Hepatocyte (in vitro differentiated cells): ENCODE measurements at regions not wholly inside any gene's neighbourhood (a gene's known extent, or its start where the extent isn't known, plus 50 kb on each side); places are given as distances from the start of the nearest gene placed in this dataset.

ENCODE experiments used
- DNase-seq: peaks from one replicate; pipeline ENCODE4 v3.0.0-alpha.2; 2016; ENCODE audit warnings: low spot score
- H2AFZ ChIP-seq: fragments of 200-600 bp; sonication (generic); 2 replicates; pipeline ENCODE4 v1.6.0; 2016; ENCODE audit warnings: antibody characterized with exemption, mild to moderate bottlenecking
- H3K27ac ChIP-seq: fragments of 200-600 bp; sonication (generic); 2 replicates; pipeline ENCODE4 v1.5.1; 2016; ENCODE audit warnings: mild to moderate bottlenecking
- H3K27me3 ChIP-seq: fragments of 200-600 bp; sonication (generic); 2 replicates; pipeline ENCODE4 v1.6.1; 2016
- H3K36me3 ChIP-seq: fragments of 200-600 bp; sonication (generic); replicated peaks from 2 replicates; pipeline ENCODE4 v1.5.1; 2016; ENCODE audit warnings: low read depth; ENCODE audit not compliant: insufficient read depth
- H3K4me1 ChIP-seq: fragments of 200-600 bp; sonication (generic); 2 replicates; pipeline ENCODE4 v1.5.1; 2016; ENCODE audit warnings: mild to moderate bottlenecking, moderate library complexity; ENCODE audit not compliant: insufficient read depth
- H3K4me2 ChIP-seq: fragments of 200-600 bp; sonication (generic); 2 replicates; pipeline ENCODE4 v1.6.0; 2016
- H3K4me3 ChIP-seq: fragments of 200-600 bp; sonication (generic); 2 replicates; pipeline ENCODE4 v1.5.1; 2016; ENCODE audit warnings: mild to moderate bottlenecking
- H3K79me2 ChIP-seq: fragments of 200-600 bp; sonication (generic); 2 replicates; pipeline ENCODE4 v1.6.0; 2017; ENCODE audit warnings: mild to moderate bottlenecking
- H3K9me2 ChIP-seq: fragments of 200-600 bp; sonication (generic); replicated peaks from 2 replicates; pipeline ENCODE4 v1.6.0; 2017; ENCODE audit warnings: mild to moderate bottlenecking; ENCODE audit not compliant: insufficient read depth
- H3K9me3 ChIP-seq: fragments of 200-600 bp; sonication (generic); 2 replicates; pipeline ENCODE4 v1.5.1; 2016; ENCODE audit warnings: low read depth, mild to moderate bottlenecking
- H4K20me1 ChIP-seq: fragments of 200-600 bp; sonication (generic); 2 replicates; pipeline ENCODE4 v1.6.0; 2016; ENCODE audit warnings: mild to moderate bottlenecking; ENCODE audit not compliant: insufficient read depth, poor library complexity, severe bottlenecking
- EZH2 ChIP-seq: fragments of 200-600 bp; sonication (generic); IDR thresholded peaks from 2 replicates; pipeline ENCODE4 v1.6.1; 2016; ENCODE audit warnings: antibody characterized with exemption, mild to moderate bottlenecking, borderline replicate concordance
- EZH2phosphoT487 ChIP-seq: fragments of 200-600 bp; sonication (generic); IDR thresholded peaks from one replicate; pipeline ENCODE4 v1.6.1; 2018; ENCODE audit warnings: antibody characterized with exemption, mild to moderate bottlenecking, low read depth, moderate library complexity; ENCODE audit not compliant: unreplicated experiment, severe bottlenecking
- WGBS: methylation state at CpG from one replicate; pipeline ENCODE4 v1.1.6; 2016; ENCODE audit warnings: low lambda C conversion rate; ENCODE audit errors: missing lambda C conversion rate; 5-methylcytosine and 5-hydroxymethylcytosine counted together
- TF ChIP-seq, protein P1 (sequence below): fragments of 200-600 bp; sonication (generic); IDR thresholded peaks from 2 replicates; pipeline ENCODE4 v1.5.1; 2016; ENCODE audit warnings: antibody characterized with exemption, mild to moderate bottlenecking; ENCODE audit not compliant: poor library complexity

GRCh38 chr13:30850204-30850866, 55.7 kb upstream of the MEDAG start:
- no peak for DNase-seq
- no peak overlapping the region for H3K4me3 ChIP-seq
- no peaks in the 10 kb centered on the region for H3K9me3 ChIP-seq
- H3K4me2 ChIP-seq = no peak overlapping the region
- no peaks in the 10 kb centered on the region for H3K36me3 ChIP-seq
- H4K20me1 ChIP-seq = no peaks in the 10 kb centered on the region
- H3K9me2 ChIP-seq = no peaks in the 10 kb centered on the region
- TF ChIP-seq, protein P1, sequence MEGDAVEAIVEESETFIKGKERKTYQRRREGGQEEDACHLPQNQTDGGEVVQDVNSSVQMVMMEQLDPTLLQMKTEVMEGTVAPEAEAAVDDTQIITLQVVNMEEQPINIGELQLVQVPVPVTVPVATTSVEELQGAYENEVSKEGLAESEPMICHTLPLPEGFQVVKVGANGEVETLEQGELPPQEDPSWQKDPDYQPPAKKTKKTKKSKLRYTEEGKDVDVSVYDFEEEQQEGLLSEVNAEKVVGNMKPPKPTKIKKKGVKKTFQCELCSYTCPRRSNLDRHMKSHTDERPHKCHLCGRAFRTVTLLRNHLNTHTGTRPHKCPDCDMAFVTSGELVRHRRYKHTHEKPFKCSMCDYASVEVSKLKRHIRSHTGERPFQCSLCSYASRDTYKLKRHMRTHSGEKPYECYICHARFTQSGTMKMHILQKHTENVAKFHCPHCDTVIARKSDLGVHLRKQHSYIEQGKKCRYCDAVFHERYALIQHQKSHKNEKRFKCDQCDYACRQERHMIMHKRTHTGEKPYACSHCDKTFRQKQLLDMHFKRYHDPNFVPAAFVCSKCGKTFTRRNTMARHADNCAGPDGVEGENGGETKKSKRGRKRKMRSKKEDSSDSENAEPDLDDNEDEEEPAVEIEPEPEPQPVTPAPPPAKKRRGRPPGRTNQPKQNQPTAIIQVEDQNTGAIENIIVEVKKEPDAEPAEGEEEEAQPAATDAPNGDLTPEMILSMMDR = no peak
- TF ChIP-seq EZH2 (no peak), EZH2phosphoT487 (no peak)
- 79% methylated on average over 2 of the region's 2 CpGs for WGBS
- H3K27ac ChIP-seq = no peak overlapping the region
- peaks cover under 1% of the 10 kb centered on the region for H3K4me1 ChIP-seq
- no peaks in the 10 kb centered on the region for H3K79me2 ChIP-seq
- no peak overlapping the region for H2AFZ ChIP-seq
- H3K27me3 ChIP-seq = no peaks in the 10 kb centered on the region

- no peaks in the 10 kb centered on the region for H4K20me1 ChIP-seq
- H3K4me1 ChIP-seq = peaks cover 6% of the 10 kb centered on the region
- no peaks in the 10 kb centered on the region for H3K79me2 ChIP-seq
- H3K9me2 ChIP-seq = no peaks in the 10 kb centered on the region
- no peaks in the 10 kb centered on the region for H3K9me3 ChIP-seq
- H3K27me3 ChIP-seq = no peaks in the 10 kb centered on the region
- H3K4me2 ChIP-seq = no peak overlapping the region
- H3K36me3 ChIP-seq = no peaks in the 10 kb centered on the region
- no peak for TF ChIP-seq EZH2phosphoT487
- no peak for TF ChIP-seq EZH2
- TF ChIP-seq, protein P1 = no peak
- no peak overlapping the region for H2AFZ ChIP-seq
- no peak overlapping the region for H3K4me3 ChIP-seq
- H3K27ac ChIP-seq = no peak overlapping the region
- no peak for DNase-seq
Measured at GRCh38 chr13:30850867-30851211, 55.2 kb upstream of the MEDAG start.

DNA sequence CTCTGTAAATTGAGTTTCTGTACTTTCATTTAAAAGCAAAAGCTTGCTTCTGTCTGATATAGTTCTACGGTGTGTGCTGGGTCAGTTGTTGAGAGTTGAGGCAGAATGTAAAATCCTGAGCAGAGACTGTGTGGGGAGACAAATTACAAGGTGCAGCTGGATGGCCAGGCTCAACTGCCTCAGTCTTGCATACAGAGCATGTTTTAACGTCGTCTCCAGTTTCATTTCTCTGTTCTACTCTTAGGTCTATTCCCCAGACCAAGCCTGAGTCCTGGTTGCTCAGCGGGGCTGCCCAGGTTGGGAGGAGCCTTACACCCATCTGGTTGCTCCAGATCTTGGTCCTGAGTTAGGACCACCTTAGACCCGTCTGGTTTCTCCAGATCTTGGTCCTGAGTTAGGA, 54.4 kb upstream of the MEDAG start:
- Histone ChIP-seq H3K36me3 (no peaks in the 10 kb centered on the region), H4K20me1 (no peaks in the 10 kb centered on the region), H3K79me2 (no peaks in the 10 kb centered on the region), H3K4me1 (peaks cover 14% of the 10 kb centered on the region), H2AFZ (no peak overlapping the region), H3K9me3 (no peaks in the 10 kb centered on the region), H3K27ac (no peak overlapping the region), H3K4me2 (no peak overlapping the region), H3K27me3 (no peaks in the 10 kb centered on the region), H3K9me2 (no peaks in the 10 kb centered on the region), H3K4me3 (no peak overlapping the region)
- 78% methylated on average over 5 of the region's 5 CpGs for WGBS
- TF ChIP-seq EZH2 = no peak
- TF ChIP-seq, protein P1 = no peak
- DNase-seq = no peak

GRCh38 chr13:30855569-30855968, 50.5 kb upstream of the MEDAG start:
- no peaks in the 10 kb centered on the region for H3K36me3 ChIP-seq

More at GRCh38 chr13:30855569-30855968, 50.5 kb upstream of the MEDAG start:
- Histone ChIP-seq H3K27me3 (no peaks in the 10 kb centered on the region), H3K9me2 (no peaks in the 10 kb centered on the region), H3K9me3 (no peaks in the 10 kb centered on the region), H4K20me1 (no peaks in the 10 kb centered on the region), H3K4me2 (no peak overlapping the region), H3K4me3 (no peak overlapping the region), H3K27ac (no peak overlapping the region), H3K79me2 (no peaks in the 10 kb centered on the region), H2AFZ (no peak overlapping the region), H3K4me1 (peaks cover 20% of the 10 kb centered on the region)
- DNase-seq = no peak
- TF ChIP-seq, protein P1 = no peak
- 60% methylated on average over 3 of the region's 3 CpGs for WGBS
